HG03378 (cell line): ENCODE measurements at regions not wholly inside any gene's neighbourhood (a gene's known extent, or its start where the extent isn't known, plus 50 kb on each side); places are given as distances from the start of the nearest gene placed in this dataset.
"Not testable (repeated sequence)": the region's sequence is repeated elsewhere in the genome, so short reads cannot be mapped to it uniquely, and the experiment has no call there.

Experiments used
- ATAC-seq: cut with Tn5 transposase; IDR thresholded peaks from one replicate; pipeline ENCODE4 v1.9.1; 2021; ENCODE audit warnings: mild to moderate bottlenecking, moderate library complexity; ENCODE audit not compliant: unreplicated experiment

GRCh38 chr2:188645986-188646385 lies 328.2 kb upstream of the COL3A1 start:
- no peak for ATAC-seq

- ATAC-seq = no peak
Measured at GRCh38 chr2:188647430-188648070, 326.6 kb upstream of the COL3A1 start.

GRCh38 chr2:188659656-188660406 lies 314.3 kb upstream of the COL3A1 start:
- ATAC-seq = no peak

GRCh38 chr2:188663301-188663700 lies 310.9 kb upstream of the COL3A1 start:
- no peak for ATAC-seq

- ATAC-seq = no peak
Measured at GRCh38 chr2:188664416-188664815, 309.8 kb upstream of the COL3A1 start.

- no peak for ATAC-seq
Measured at GRCh38 chr2:188664951-188665595, 309.1 kb upstream of the COL3A1 start.

GRCh38 chr2:188665727-188666304 lies 308.4 kb upstream of the COL3A1 start:
- ATAC-seq = no peak

GRCh38 chr2:188666503-188666902 lies 307.7 kb upstream of the COL3A1 start:
- no peak for ATAC-seq

GRCh38 chr2:188668017-188668680 lies 306.0 kb upstream of the COL3A1 start:
- no peak for ATAC-seq

- ATAC-seq = no peak
Measured at GRCh38 chr2:188675391-188676009, 298.7 kb upstream of the COL3A1 start.

GRCh38 chr2:188676010-188676400 lies 298.2 kb upstream of the COL3A1 start:
- no peak for ATAC-seq

- ATAC-seq = no peak
Measured at GRCh38 chr2:188677142-188677541, 297.0 kb upstream of the COL3A1 start.

GRCh38 chr2:188678882-188679281 lies 295.3 kb upstream of the COL3A1 start:
- no peak for ATAC-seq

- ATAC-seq = no peak
Measured at GRCh38 chr2:188682838-188683237, 291.3 kb upstream of the COL3A1 start.

- no peak for ATAC-seq
Measured at GRCh38 chr2:188684795-188685194, 289.4 kb upstream of the COL3A1 start.

- no peak for ATAC-seq
Measured at GRCh38 chr2:188693111-188693510, 281.1 kb upstream of the COL3A1 start.

GRCh38 chr2:188693771-188694170 lies 280.4 kb upstream of the COL3A1 start:
- ATAC-seq = no peak

GRCh38 chr2:188695953-188696352 lies 278.2 kb upstream of the COL3A1 start:
- ATAC-seq = no peak

GRCh38 chr2:188698151-188698550 lies 276.0 kb upstream of the COL3A1 start:
- ATAC-seq = not testable (repeated sequence)

- peak; percentile 75 for ATAC-seq
Measured at GRCh38 chr2:188701836-188702235, 272.3 kb upstream of the COL3A1 start.

- no peak for ATAC-seq
Measured at GRCh38 chr2:188705191-188705590, 269.0 kb upstream of the COL3A1 start.
